T-helper 17 cell (primary cell): ENCODE measurements at regions not wholly inside any gene's neighbourhood (a gene's known extent, or its start where the extent isn't known, plus 50 kb on each side); places are given as distances from the start of the nearest gene placed in this dataset.

Experiments
- ATAC-seq: fragments of 150-1000 bp; cut with Tn5 transposase; 2 replicates; pipeline ENCODE4 v1.10.0; 2021; ENCODE audit warnings: mild to moderate bottlenecking, moderate library complexity
- DNase-seq, 3 donors: peaks; one replicate each; pipeline versions ENCODE4 v3.0.0 to v3.0.0-alpha.2; 2020 to 2021
- H3K9me3 ChIP-seq: one replicate; pipeline ENCODE4 v1.7.0; 2013; ENCODE audit warnings: low read length, mild to moderate bottlenecking; ENCODE audit not compliant: control insufficient read depth, poor library complexity, severe bottlenecking
- H3K27ac Mint-ChIP-seq: one replicate; pipeline ENCODE4 v1.8.0; 2022; ENCODE audit warnings: mild to moderate bottlenecking, moderate library complexity, mixed read lengths
- H3K27me3 Mint-ChIP-seq: one replicate; pipeline ENCODE4 v1.8.0; 2022; ENCODE audit warnings: mixed read lengths
- H3K36me3 Mint-ChIP-seq: one replicate; pipeline ENCODE4 v1.8.0; 2022; ENCODE audit warnings: low read depth, mixed read lengths
- H3K4me1 Mint-ChIP-seq: one replicate; pipeline ENCODE4 v1.8.0; 2022; ENCODE audit warnings: mild to moderate bottlenecking, mixed read lengths
- H3K4me3 Mint-ChIP-seq: one replicate; pipeline ENCODE4 v1.8.0; 2022; ENCODE audit warnings: mild to moderate bottlenecking, moderate library complexity, mixed read lengths

DNA sequence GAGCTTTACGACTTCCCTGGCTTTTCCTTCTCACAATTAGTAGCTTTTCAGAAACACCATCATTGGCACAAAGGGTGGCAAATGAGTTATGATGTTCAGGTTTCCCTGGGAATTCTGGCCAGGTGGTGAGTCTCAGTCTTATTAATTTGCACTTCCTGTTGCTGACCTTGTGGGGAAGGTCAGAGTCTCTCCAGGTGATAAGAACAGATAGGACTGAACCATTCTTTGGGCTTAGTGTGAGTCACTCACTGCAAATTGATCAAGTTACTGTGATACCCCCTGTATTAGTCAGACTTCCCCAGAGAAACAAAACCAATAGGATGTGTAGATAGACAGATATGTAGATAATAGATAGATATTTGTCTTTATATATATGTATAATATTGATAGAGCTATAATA is 53.8 kb upstream of the RANBP3L start:
- ATAC-seq, result no peak

DNA sequence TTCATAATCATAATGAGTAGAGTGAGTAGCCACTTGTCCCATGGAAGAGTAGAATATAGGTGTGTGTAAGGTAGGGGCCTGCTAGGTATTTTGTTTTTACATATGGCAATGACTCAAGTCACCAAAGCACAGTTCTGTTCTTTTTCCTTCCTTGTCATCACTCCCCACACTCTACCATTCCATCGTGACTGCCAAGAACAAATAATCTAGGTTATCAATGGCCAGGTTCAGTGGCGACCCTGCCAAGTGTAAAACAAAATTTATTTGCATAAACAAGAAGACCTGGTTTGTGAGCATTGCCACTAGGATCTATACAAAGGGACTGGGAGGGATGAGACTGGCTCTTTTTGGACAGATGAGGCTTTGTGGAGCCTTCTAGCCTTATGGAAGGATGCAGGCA is 55.2 kb upstream of the RANBP3L start:
- H3K27ac Mint-ChIP-seq, result no peak overlapping the region
- H3K36me3 Mint-ChIP-seq, result no peaks in the 10 kb centered on the region
- no peak overlapping the region for H3K4me3 Mint-ChIP-seq
- H3K9me3 ChIP-seq, result no peaks in the 10 kb centered on the region
- ATAC-seq, result no peak
- H3K27me3 Mint-ChIP-seq, result peaks cover under 1% of the 10 kb centered on the region
- peaks cover 2% of the 10 kb centered on the region for H3K4me1 Mint-ChIP-seq
- no peak for DNase-seq

More for the DNA sequence above, 53.8 kb upstream of the RANBP3L start:
- Mint-ChIP-seq H3K4me3 (no peak overlapping the region), H3K27me3 (peaks cover 5% of the 10 kb centered on the region), H3K4me1 (peaks cover 2% of the 10 kb centered on the region), H3K36me3 (no peaks in the 10 kb centered on the region), H3K27ac (no peak overlapping the region)
- DNase-seq, result no peak
- H3K9me3 ChIP-seq, result no peaks in the 10 kb centered on the region

DNA sequence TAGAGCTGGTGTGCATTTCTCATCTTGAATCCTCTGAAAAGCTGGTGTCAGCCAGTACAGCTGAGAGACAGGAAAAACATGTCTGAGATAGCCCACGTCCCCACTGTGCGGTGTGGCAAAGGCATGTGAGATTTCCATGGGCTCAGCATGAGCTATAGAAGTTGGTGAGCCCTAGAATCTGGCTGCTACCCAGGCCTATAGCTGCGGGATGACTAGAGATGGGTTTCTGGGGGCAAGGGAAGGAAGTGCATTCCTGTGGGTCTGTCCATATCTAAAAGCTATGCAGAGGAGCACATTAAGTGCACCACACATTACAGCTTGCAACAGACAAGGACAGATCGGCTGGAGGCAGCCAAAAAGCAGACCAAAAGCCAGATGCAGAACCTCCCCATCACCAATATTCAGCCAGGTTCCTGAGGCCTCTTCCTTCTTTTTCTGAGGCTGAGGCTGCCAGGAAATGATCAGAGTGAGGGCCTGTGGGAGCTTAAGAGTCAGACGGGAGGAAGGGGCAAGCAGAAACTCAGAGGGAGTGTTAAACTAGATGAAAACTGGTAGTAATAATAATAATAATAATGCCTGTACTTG is 55.8 kb upstream of the RANBP3L start:
- Mint-ChIP-seq H3K27ac (no peak overlapping the region), H3K27me3 (no peaks in the 10 kb centered on the region), H3K36me3 (no peaks in the 10 kb centered on the region), H3K4me3 (no peak overlapping the region), H3K4me1 (peaks cover 2% of the 10 kb centered on the region)
- no peak for ATAC-seq
- H3K9me3 ChIP-seq, result no peaks in the 10 kb centered on the region
- DNase-seq, result no peak

DNA sequence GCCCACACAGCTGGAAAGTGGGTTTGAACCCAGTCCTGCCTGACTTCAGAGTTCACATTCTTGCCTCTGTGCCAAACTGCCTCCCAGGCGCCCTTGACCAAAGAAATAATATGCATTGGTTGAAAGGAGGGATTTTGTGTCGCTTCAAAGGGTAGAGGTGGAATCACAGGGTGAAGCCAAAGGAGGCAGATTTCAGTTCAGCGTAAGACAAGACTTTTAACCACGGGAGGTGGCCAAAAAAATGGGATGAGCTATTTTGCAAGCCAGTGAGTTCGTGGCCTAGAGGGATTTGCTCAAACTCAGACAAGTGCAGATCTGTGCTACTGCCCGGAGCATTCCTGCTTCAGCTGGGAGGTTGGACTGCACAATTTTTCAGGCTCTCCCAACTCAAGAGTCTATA is 57.6 kb upstream of the RANBP3L start:
- no peak for ATAC-seq
- H3K36me3 Mint-ChIP-seq, result no peaks in the 10 kb centered on the region

DNA sequence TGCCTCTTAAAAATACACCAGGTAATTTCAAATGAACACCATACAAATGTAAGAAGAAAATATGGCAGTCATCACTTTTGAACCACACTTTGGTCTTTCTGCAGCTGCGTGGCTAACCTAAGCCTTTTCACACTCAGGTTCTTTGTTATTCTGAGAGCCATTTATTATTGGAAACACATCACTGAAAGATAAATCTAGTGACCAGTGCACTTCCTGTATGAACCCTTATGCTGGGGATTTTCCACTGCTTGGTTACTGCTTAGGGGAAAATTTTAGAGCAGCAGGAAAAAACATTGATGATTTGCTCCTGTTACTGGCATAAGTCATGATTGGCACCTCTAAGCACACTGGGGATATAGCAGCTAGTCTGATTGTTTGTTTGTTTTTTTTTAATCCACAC is 58.6 kb upstream of the RANBP3L start:
- H3K27ac Mint-ChIP-seq, result no peak overlapping the region
- peaks cover 5% of the 10 kb centered on the region for H3K4me1 Mint-ChIP-seq
- no peaks in the 10 kb centered on the region for H3K9me3 ChIP-seq
- no peaks in the 10 kb centered on the region for H3K36me3 Mint-ChIP-seq
- H3K4me3 Mint-ChIP-seq, result no peak overlapping the region
- ATAC-seq (no peak), DNase-seq (no peak)
- H3K27me3 Mint-ChIP-seq, result peaks cover 15% of the 10 kb centered on the region

More for the DNA sequence above, 57.6 kb upstream of the RANBP3L start:
- Mint-ChIP-seq H3K4me3 (no peak overlapping the region), H3K4me1 (peaks cover 2% of the 10 kb centered on the region), H3K27me3 (peaks cover 6% of the 10 kb centered on the region), H3K27ac (no peak overlapping the region)
- DNase-seq, result no peak
- no peaks in the 10 kb centered on the region for H3K9me3 ChIP-seq

DNA sequence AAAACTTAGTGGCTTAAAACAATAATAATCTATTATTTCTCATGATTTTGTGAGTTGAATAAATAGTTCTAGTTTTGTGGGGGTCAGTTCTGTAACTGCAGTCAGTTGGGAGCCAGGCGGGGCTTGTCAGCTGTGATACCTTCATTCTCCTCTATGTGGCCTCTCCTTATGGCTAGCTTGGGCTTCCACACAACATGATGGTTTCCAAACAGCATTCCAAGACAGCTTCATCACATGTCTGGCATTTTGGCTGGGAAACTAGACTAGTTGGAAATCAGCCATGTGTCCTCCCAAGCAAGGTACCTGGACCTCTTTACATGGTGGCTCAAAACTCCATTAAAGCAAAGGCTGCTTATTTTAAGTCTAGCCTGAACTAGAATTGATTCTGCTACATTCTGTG is 61.4 kb upstream of the RANBP3L start:
- H3K27ac Mint-ChIP-seq, result no peak overlapping the region
- peaks cover 4% of the 10 kb centered on the region for H3K4me1 Mint-ChIP-seq
- H3K9me3 ChIP-seq, result no peaks in the 10 kb centered on the region
- H3K4me3 Mint-ChIP-seq, result no peak overlapping the region
- ATAC-seq (no peak), DNase-seq (no peak)
- H3K27me3 Mint-ChIP-seq, result peaks cover 15% of the 10 kb centered on the region
- H3K36me3 Mint-ChIP-seq, result no peaks in the 10 kb centered on the region

DNA sequence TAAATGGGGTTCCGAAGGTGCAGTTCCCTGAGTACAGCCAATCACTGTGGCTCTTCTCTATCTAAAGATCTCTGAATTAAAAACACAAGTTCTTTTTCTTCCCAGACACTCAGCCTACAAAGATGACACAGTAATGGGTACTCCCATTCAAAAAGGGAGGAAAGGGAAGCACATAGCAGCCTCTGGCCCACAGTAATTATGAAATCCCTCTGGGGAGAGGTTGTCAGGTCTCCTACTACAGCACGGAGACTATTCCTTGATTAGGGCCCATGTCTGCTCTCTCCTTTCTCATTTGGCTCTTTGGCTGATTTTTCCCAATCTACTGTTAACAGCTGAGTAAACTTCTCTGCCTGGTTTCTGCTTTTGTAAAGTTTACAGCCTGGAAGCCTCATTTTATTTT is 62.0 kb upstream of the RANBP3L start:
- Mint-ChIP-seq H3K27ac (no peak overlapping the region), H3K27me3 (peaks cover 15% of the 10 kb centered on the region), H3K4me3 (no peak overlapping the region), H3K36me3 (no peaks in the 10 kb centered on the region), H3K4me1 (peaks cover 3% of the 10 kb centered on the region)
- H3K9me3 ChIP-seq, result no peaks in the 10 kb centered on the region
- DNase-seq, result no peak
- no peak for ATAC-seq

DNA sequence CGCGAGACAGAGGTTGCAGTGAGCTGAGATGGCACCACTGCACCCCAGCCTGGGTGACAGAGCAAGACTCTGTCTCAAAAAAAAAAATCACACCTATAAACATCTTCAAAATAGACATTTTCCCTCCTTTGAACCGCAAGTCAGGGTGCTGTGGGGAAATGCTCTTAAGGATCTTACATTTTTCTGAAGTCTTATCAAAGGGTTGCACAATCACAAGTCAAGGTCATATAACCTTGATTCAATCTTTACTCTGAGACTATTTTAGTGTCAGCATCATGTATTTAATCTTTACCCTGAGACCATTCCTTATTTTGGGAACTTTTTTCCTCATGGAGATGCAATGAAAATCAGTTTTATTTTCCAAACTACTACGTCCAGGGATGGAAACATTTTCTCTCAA is 62.8 kb upstream of the RANBP3L start:
- peaks cover 15% of the 10 kb centered on the region for H3K27me3 Mint-ChIP-seq
- DNase-seq, result no peak
- H3K4me1 Mint-ChIP-seq, result peaks cover 3% of the 10 kb centered on the region
- H3K4me3 Mint-ChIP-seq, result no peak overlapping the region
- no peaks in the 10 kb centered on the region for H3K9me3 ChIP-seq
- no peak overlapping the region for H3K27ac Mint-ChIP-seq
- no peak for ATAC-seq
- no peaks in the 10 kb centered on the region for H3K36me3 Mint-ChIP-seq

DNA sequence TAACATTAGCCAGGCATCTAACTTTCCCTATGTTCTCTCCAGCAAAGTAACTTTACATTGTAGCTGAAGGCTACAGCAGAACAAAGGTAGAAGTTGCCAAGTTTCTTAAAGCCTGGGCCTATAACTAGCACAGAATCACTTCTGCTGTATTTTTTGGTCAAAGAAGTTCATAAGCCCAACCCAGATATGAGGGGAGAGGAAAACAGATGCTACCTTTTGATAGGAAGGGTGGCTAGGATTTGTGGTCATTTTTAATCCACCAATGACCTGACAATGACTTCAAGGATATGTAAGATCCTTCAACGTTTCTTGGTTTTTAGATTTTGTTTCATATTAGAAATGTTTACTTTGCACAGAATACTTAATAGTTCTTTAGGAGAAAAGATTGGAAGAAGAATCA is 64.2 kb upstream of the RANBP3L start:
- Mint-ChIP-seq H3K27ac (no peak overlapping the region), H3K27me3 (peaks cover 15% of the 10 kb centered on the region), H3K4me3 (no peak overlapping the region), H3K4me1 (peaks cover 3% of the 10 kb centered on the region), H3K36me3 (no peaks in the 10 kb centered on the region)
- ATAC-seq (no peak), DNase-seq (no peak)
- H3K9me3 ChIP-seq, result no peaks in the 10 kb centered on the region

DNA sequence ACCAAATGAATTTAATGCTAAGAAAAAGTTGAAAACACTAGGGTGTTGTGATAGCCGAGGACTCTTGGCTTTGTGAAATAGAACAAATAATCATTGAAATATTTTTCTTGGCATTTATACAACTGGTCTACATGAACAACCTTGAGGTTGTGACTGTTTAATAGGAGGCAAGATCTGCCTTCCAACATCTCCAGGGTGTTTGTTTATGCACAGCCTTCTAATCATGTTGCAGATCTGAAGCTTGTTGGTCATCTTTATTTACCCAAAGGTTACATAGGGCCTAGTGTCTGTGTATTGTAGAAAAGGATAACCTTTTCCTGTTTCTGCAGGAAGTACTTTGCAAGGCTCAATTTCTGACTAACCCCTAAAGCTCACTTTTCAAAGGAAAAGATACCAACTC is 65.2 kb upstream of the RANBP3L start:
- no peak for ATAC-seq
- no peaks in the 10 kb centered on the region for H3K9me3 ChIP-seq
- peaks cover 3% of the 10 kb centered on the region for H3K4me1 Mint-ChIP-seq
- peaks cover 19% of the 10 kb centered on the region for H3K27me3 Mint-ChIP-seq
- no peak overlapping the region for H3K4me3 Mint-ChIP-seq
- DNase-seq, result no peak
- H3K36me3 Mint-ChIP-seq, result no peaks in the 10 kb centered on the region
- H3K27ac Mint-ChIP-seq, result no peak overlapping the region

DNA sequence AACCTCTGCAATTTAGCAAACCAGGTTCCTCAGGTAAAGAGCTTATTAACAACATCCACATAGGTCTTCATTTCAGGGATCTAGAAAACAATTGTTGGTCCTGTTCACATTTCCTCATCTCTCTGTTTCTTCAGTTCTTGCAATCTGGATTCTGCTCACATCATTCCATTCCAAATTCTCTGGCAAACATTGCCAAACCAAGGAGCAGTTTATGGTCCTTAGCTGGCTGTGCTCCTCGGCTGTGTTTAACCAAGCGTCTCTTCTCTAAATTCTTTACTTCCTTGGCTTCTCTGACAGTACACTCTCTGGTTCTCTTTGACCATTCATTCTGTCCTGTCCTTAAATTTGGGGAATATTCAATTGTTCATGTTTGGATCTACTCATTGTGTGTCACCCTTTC is 65.8 kb upstream of the RANBP3L start:
- Mint-ChIP-seq H3K27ac (no peak overlapping the region), H3K27me3 (peaks cover 19% of the 10 kb centered on the region), H3K36me3 (no peaks in the 10 kb centered on the region), H3K4me1 (peaks cover 3% of the 10 kb centered on the region), H3K4me3 (no peak overlapping the region)
- DNase-seq, result no peak
- no peak for ATAC-seq
- no peaks in the 10 kb centered on the region for H3K9me3 ChIP-seq

DNA sequence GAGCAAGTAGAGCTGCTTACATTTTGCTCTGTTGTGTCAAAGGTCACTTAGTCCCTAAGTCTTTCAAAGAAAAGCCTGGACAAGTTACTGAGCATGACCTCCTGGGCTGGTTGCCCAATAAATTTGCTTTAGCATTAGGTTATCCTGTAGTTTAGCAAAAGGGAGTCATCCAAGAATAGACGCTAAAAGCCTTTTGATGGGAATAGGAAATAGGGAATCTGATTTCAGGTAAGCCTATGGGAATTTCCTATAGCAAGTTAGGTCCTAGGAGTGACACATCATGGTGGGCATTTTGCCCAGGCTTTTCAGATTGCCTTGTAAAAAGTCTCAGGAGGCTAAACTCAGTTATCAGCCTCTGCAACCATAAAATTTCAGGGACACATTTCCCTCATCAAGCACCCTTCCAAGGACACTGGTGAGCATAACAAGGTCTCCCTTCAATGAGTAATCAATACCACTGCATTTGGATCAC is 67.6 kb upstream of the RANBP3L start:
- no peak for ATAC-seq
- no peak overlapping the region for H3K4me3 Mint-ChIP-seq
- DNase-seq, result no peak
- no peaks in the 10 kb centered on the region for H3K36me3 Mint-ChIP-seq
- peaks cover 3% of the 10 kb centered on the region for H3K4me1 Mint-ChIP-seq
- H3K27me3 Mint-ChIP-seq, result peaks cover 17% of the 10 kb centered on the region
- no peak overlapping the region for H3K27ac Mint-ChIP-seq
- H3K9me3 ChIP-seq, result no peaks in the 10 kb centered on the region

DNA sequence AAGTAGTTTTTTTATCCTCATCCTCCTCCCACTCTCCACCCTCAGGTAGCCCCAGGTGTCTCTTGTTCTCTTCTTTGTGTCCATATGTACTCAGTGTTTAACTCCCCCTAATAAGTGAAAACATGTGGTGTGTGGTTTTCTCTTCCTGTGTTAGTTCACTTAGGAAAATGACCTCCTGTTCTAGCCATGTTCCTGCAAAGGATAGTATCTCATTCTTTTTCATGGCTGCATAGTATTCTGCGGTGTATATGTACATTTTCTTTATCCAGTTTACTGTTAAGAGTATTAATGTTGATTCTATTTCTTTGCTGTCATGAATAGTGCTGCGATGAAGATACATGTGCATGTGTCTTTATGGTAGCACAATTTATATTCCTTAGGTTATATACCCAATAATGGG is 68.4 kb upstream of the RANBP3L start:
- H3K4me1 Mint-ChIP-seq, result peaks cover under 1% of the 10 kb centered on the region
- no peaks in the 10 kb centered on the region for H3K9me3 ChIP-seq
- H3K27ac Mint-ChIP-seq, result no peak overlapping the region
- H3K27me3 Mint-ChIP-seq, result peaks cover 11% of the 10 kb centered on the region
- no peak for DNase-seq
- no peaks in the 10 kb centered on the region for H3K36me3 Mint-ChIP-seq
- H3K4me3 Mint-ChIP-seq, result no peak overlapping the region
- no peak for ATAC-seq

DNA sequence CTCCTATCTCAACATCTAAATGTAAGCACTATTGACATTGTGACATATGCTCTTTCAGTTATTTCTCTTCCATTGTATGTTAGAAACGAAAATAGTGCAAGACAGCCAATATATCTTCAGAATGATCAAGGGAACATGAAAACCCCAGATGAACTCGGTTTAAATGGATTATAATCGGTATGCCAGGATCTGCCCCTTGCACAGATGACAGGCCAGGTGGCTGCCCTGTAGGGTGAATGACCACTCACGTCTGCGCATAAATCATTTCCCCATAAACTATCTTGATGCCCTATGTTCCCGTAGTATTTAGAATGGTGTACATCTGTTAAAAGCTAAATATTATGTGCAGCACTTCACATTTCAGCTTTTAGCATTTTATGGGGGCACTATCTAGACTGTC is 69.7 kb upstream of the RANBP3L start:
- ATAC-seq (no peak), DNase-seq (no peak)
- no peaks in the 10 kb centered on the region for H3K4me1 Mint-ChIP-seq
- H3K36me3 Mint-ChIP-seq, result no peaks in the 10 kb centered on the region
- no peak overlapping the region for H3K27ac Mint-ChIP-seq
- peaks cover 8% of the 10 kb centered on the region for H3K27me3 Mint-ChIP-seq
- no peak overlapping the region for H3K4me3 Mint-ChIP-seq
- no peaks in the 10 kb centered on the region for H3K9me3 ChIP-seq
